MCF 10A (cell line): ENCODE measurements at regions not wholly inside any gene's neighbourhood (a gene's known extent, or its start where the extent isn't known, plus 50 kb on each side); places are given as distances from the start of the nearest gene placed in this dataset.

Experiments
- BruUV-seq: library from RNA; stranded (reverse); fragments of 400-500 nt; replicated peaks from 2 replicates; lab custom pipeline; 2021; lab: Mats Ljungman, UMichigan
- CTCF ChIA-PET: fragments of 300-600 bp; sonication (Branson Sonifier 250); formaldehyde crosslinking; extraction: SDS; loops from one replicate; lab custom pipeline; 2021; ENCODE audit warnings: antibody characterized with exemption, inconsistent platforms; lab: Yijun Ruan, JAX
- POLR2A ChIA-PET: fragments of 300-600, 350-650 bp; sonication (Branson Sonifier 250); formaldehyde crosslinking; extraction: SDS; loops from one replicate; lab custom pipeline; 2020; ENCODE audit warnings: antibody characterized with exemption, inconsistent platforms; lab: Yijun Ruan, JAX
- DNase-seq: peaks from one replicate; pipeline ENCODE4 v3.0.0-alpha.2; 2018; ENCODE audit not compliant: unreplicated experiment
- H3K27ac Mint-ChIP-seq: one replicate; pipeline ENCODE4 v1.8.0; 2022; ENCODE audit warnings: mild to moderate bottlenecking, low read depth, mixed read lengths; ENCODE audit not compliant: unreplicated experiment
- H3K27me3 Mint-ChIP-seq: one replicate; pipeline ENCODE4 v1.8.0; 2022; ENCODE audit warnings: mixed read lengths; ENCODE audit not compliant: insufficient read depth, unreplicated experiment
- H3K36me3 Mint-ChIP-seq: one replicate; pipeline ENCODE4 v1.8.0; 2022; ENCODE audit warnings: mild to moderate bottlenecking, moderate library complexity, mixed read lengths; ENCODE audit not compliant: insufficient read depth, unreplicated experiment
- H3K4me1 Mint-ChIP-seq: one replicate; pipeline ENCODE4 v1.8.0; 2022; ENCODE audit warnings: mixed read lengths; ENCODE audit not compliant: insufficient read depth, unreplicated experiment
- H3K4me3 Mint-ChIP-seq: one replicate; pipeline ENCODE4 v1.8.0; 2022; ENCODE audit warnings: mild to moderate bottlenecking, moderate library complexity, mixed read lengths; ENCODE audit not compliant: unreplicated experiment
- H3K9me3 Mint-ChIP-seq: one replicate; pipeline ENCODE4 v1.8.0; 2022; ENCODE audit warnings: mixed read lengths; ENCODE audit not compliant: unreplicated experiment
- intact Hi-C: fragments of 100-400 bp; cut with micrococcal nuclease; formaldehyde crosslinking; loops from 2 replicates; pipeline ENCODE4 v1.14.1; 2022
- TF ChIP-seq, protein P1 (sequence below): fragments of 200-600 bp; IDR thresholded peaks from one replicate; pipeline ENCODE4 v1.8.0; 2022; ENCODE audit warnings: antibody characterized with exemption, mild to moderate bottlenecking; ENCODE audit not compliant: unreplicated experiment

DNA sequence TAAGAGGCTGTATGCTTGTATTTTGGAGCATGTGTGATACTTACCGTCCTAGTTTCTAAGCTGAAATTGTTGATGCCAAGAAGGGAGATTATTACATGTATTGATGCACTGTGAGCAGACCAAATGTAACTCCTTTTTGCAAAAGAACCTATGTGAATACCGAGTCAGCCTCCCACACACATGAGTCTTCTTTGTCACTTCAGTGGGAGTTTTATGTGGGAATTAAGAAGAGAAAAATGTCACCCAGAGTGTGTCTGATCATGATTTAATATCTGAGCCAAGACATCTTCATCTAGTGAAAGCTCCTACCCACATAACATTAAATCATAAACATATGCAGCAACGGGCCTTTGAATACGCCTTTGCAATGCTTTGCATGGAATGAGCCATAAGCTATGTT, 380.3 kb upstream of the ACTBL2 start:
- TF ChIP-seq, protein P1, sequence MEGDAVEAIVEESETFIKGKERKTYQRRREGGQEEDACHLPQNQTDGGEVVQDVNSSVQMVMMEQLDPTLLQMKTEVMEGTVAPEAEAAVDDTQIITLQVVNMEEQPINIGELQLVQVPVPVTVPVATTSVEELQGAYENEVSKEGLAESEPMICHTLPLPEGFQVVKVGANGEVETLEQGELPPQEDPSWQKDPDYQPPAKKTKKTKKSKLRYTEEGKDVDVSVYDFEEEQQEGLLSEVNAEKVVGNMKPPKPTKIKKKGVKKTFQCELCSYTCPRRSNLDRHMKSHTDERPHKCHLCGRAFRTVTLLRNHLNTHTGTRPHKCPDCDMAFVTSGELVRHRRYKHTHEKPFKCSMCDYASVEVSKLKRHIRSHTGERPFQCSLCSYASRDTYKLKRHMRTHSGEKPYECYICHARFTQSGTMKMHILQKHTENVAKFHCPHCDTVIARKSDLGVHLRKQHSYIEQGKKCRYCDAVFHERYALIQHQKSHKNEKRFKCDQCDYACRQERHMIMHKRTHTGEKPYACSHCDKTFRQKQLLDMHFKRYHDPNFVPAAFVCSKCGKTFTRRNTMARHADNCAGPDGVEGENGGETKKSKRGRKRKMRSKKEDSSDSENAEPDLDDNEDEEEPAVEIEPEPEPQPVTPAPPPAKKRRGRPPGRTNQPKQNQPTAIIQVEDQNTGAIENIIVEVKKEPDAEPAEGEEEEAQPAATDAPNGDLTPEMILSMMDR = no peak
- no peaks in the 10 kb centered on the region for H3K9me3 Mint-ChIP-seq
- no peak for DNase-seq
- POLR2A ChIA-PET = interaction anchor here (0.6 to 2.8 kb wide), 17 partner anchors 12 to 598 kb away, joined by 3 to 17 read pairs (median 4); no protein-coding TSS in a partner anchor
- H3K4me1 Mint-ChIP-seq = peaks cover 22% of the 10 kb centered on the region
- H3K27ac Mint-ChIP-seq = peak overlapping the region; percentile 49
- intact Hi-C loops = no loop called here
- BruUV-seq = no TSS peak
- H3K4me3 Mint-ChIP-seq = no peak overlapping the region
- no peaks in the 10 kb centered on the region for H3K36me3 Mint-ChIP-seq
- no peaks in the 10 kb centered on the region for H3K27me3 Mint-ChIP-seq
- CTCF ChIA-PET = interaction anchor here (0.6 to 3.5 kb wide), 8 partner anchors 22 to 1277 kb away, joined by 3 to 17 read pairs (median 4); no protein-coding TSS in a partner anchor

DNA sequence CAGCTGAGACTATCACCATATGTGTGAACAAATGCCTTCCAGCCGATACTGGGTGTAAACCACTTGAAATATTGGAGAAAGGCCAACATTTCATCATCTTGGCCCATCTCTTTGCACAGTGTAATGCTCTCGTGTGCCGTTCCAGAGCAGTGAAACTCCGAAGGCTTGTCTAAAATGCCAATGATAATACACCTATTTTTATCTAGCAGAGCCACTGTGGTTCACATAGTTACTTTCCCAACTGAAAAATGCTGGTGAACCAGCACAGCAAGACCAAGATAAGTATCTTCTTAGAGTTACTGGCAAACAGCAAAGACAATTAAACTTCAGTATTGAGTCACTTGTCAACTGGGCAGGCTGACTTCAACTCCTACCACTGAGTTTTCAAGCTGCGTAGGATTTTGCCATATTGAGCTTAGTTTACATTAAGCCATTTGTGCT, 379.9 kb upstream of the ACTBL2 start:
- DNase-seq = peak; percentile 85
- Mint-ChIP-seq H3K4me3 (no peak overlapping the region), H3K9me3 (no peaks in the 10 kb centered on the region), H3K27ac (peak overlapping the region; percentile 49), H3K4me1 (peaks cover 22% of the 10 kb centered on the region), H3K36me3 (no peaks in the 10 kb centered on the region), H3K27me3 (no peaks in the 10 kb centered on the region)
- intact Hi-C loops = no loop called here
- POLR2A ChIA-PET = interaction anchor here (0.7 to 2.8 kb wide), 17 partner anchors 10 to 599 kb away, joined by 3 to 17 read pairs (median 4); no protein-coding TSS in a partner anchor
- CTCF ChIA-PET = interaction anchor here (0.5 to 3.5 kb wide), 10 partner anchors 18 to 1277 kb away, joined by 3 to 17 read pairs (median 4); no protein-coding TSS in a partner anchor
- no TSS peak for BruUV-seq
- TF ChIP-seq, protein P1 = no peak

DNA sequence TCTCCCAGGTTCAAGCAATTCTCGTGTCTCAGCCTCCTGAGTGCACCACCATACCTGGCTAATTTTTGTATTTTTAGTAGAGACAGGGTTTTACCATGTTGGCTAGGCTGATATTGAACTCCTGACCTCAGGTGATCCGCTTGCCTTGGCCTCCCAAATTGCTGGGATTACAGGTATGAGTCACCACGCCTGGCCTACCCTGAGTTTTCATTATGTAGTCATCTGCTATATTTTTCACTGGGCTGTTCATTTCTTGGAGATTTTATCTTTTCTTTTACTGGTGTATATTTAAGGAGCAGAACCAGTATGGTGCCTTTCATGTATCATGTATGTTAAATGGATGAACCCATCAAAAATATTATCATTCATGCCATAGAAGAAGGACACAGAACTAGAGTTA, 377.0 kb upstream of the ACTBL2 start:
- H3K27me3 Mint-ChIP-seq = no peaks in the 10 kb centered on the region
- H3K9me3 Mint-ChIP-seq = no peaks in the 10 kb centered on the region
- H3K4me3 Mint-ChIP-seq = no peak overlapping the region
- no peak overlapping the region for H3K27ac Mint-ChIP-seq
- no peak for DNase-seq
- TF ChIP-seq, protein P1 = no peak
- no peaks in the 10 kb centered on the region for H3K36me3 Mint-ChIP-seq
- ChIA-PET CTCF (no interaction called here), POLR2A (no interaction called here)
- intact Hi-C loops = no loop called here
- BruUV-seq = no TSS peak
- peaks cover 22% of the 10 kb centered on the region for H3K4me1 Mint-ChIP-seq

DNA sequence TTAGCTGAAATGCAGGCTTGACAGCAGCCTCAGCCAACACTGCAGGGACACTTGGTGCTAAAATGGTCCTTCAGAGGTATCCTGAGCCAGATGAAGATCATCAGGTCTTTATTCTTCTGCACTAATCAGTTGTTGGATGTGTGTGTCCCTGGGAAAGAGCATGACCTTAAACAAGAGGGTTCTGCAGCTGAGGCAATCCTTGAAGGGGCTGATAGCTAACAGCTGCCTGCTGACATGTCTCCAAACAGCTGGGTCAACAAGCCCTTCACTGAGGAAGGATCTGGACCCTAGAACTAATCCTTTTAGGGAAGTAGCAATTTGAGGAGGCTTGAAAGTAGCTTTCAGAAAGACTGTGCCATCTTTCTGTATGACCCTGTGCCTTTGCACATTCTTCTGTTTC, 376.3 kb upstream of the ACTBL2 start:
- ChIA-PET CTCF (interaction anchor here (1.0 to 1.3 kb wide), 2 partner anchors 79 to 602 kb away, joined by 3 read pairs; no protein-coding TSS in a partner anchor), POLR2A (no interaction called here)
- Mint-ChIP-seq H3K9me3 (no peaks in the 10 kb centered on the region), H3K36me3 (no peaks in the 10 kb centered on the region), H3K4me1 (peaks cover 21% of the 10 kb centered on the region), H3K27me3 (no peaks in the 10 kb centered on the region), H3K27ac (no peak overlapping the region), H3K4me3 (no peak overlapping the region)
- intact Hi-C loops = no loop called here
- TF ChIP-seq, protein P1 = no peak
- DNase-seq = no peak
- BruUV-seq = no TSS peak
